ENCODE measurements at regions not wholly inside any gene's neighbourhood (a gene's known extent, or its start where the extent isn't known, plus 50 kb on each side); places are given as distances from the start of the nearest gene placed in this dataset.
"Not testable (repeated sequence)": the region's sequence is repeated elsewhere in the genome, so short reads cannot be mapped to it uniquely, and the experiment has no call there.

GRCh38 chr1:10943991-10944730, 68.3 kb upstream of the TARDBP start:
- peak; percentile 9 for DNase-seq (ENCODE audit: low read depth)
- peak overlapping the region; percentile 15 for H3K4me3 ChIP-seq (ENCODE audit: low read length)
- TF ChIP-seq CTCF (IDR thresholded peaks at IDR 0.05; ENCODE audit: insufficient read depth, low read depth, low read length, missing control alignments) = no peak

- H3K4me3 ChIP-seq (ENCODE audit: low read length) = no peak overlapping the region
- TF ChIP-seq CTCF (IDR thresholded peaks at IDR 0.05; ENCODE audit: insufficient read depth, low read depth, low read length, missing control alignments) = no peak
- no peak for DNase-seq (ENCODE audit: low read depth)
Measured at GRCh38 chr1:10945991-10946509, 66.4 kb upstream of the TARDBP start.

- DNase-seq (ENCODE audit: low read depth) = no peak
- H3K4me3 ChIP-seq (ENCODE audit: low read length) = no peak overlapping the region
- no peak for TF ChIP-seq CTCF (IDR thresholded peaks at IDR 0.05; ENCODE audit: insufficient read depth, low read depth, low read length, missing control alignments)
Measured at GRCh38 chr1:10947181-10947580, 65.3 kb upstream of the TARDBP start.

GRCh38 chr1:10947691-10948462, 64.6 kb upstream of the TARDBP start:
- H3K4me3 ChIP-seq (ENCODE audit: low read length) = no peak overlapping the region
- TF ChIP-seq CTCF (IDR thresholded peaks at IDR 0.05; ENCODE audit: insufficient read depth, low read depth, low read length, missing control alignments) = no peak
- no peak for DNase-seq (ENCODE audit: low read depth)

GRCh38 chr1:10948463-10948775, 64.0 kb upstream of the TARDBP start:
- H3K4me3 ChIP-seq (ENCODE audit: low read length) = no peak overlapping the region
- no peak for TF ChIP-seq CTCF (IDR thresholded peaks at IDR 0.05; ENCODE audit: insufficient read depth, low read depth, low read length, missing control alignments)
- no peak for DNase-seq (ENCODE audit: low read depth)

- TF ChIP-seq CTCF (IDR thresholded peaks at IDR 0.05; ENCODE audit: insufficient read depth, low read depth, low read length, missing control alignments) = no peak
- no peak overlapping the region for H3K4me3 ChIP-seq (ENCODE audit: low read length)
- no peak for DNase-seq (ENCODE audit: low read depth)
Measured at GRCh38 chr1:10950316-10951172, 61.9 kb upstream of the TARDBP start.

- not testable (repeated sequence) for H3K4me3 ChIP-seq (ENCODE audit: low read length); DNase-seq (ENCODE audit: low read depth)
Measured at GRCh38 chr1:10951298-10951697, 61.2 kb upstream of the TARDBP start.

Measured in epithelial cell of esophagus (primary cell).